Activated naive CD8-positive, alpha-beta T cell treated with anti-CD3 and anti-CD28 coated beads, Interleukin-2, amount 50 U/mL, for 24 hours (primary cell): ENCODE measurements at regions not wholly inside any gene's neighbourhood (a gene's known extent, or its start where the extent isn't known, plus 50 kb on each side); places are given as distances from the start of the nearest gene placed in this dataset.

Experiments
- ATAC-seq: fragments of 150-1000 bp; cut with Tn5 transposase; one replicate; pipeline ENCODE4 v1.10.0; 2021
- DNase-seq: peaks from one replicate; pipeline ENCODE4 v3.0.0; 2021
- H3K27ac Mint-ChIP-seq: one replicate; pipeline ENCODE4 v1.8.0; 2021; ENCODE audit warnings: mild to moderate bottlenecking, mixed read lengths
- H3K27me3 Mint-ChIP-seq: one replicate; pipeline ENCODE4 v1.8.0; 2021; ENCODE audit warnings: mixed read lengths
- H3K36me3 Mint-ChIP-seq: one replicate; pipeline ENCODE4 v1.8.0; 2021; ENCODE audit warnings: low read depth, mixed read lengths
- H3K4me1 Mint-ChIP-seq: one replicate; pipeline ENCODE4 v1.8.0; 2021; ENCODE audit warnings: mixed read lengths
- H3K4me3 Mint-ChIP-seq: one replicate; pipeline ENCODE4 v1.8.0; 2021; ENCODE audit warnings: mild to moderate bottlenecking, moderate library complexity, mixed read lengths
- H3K9me3 Mint-ChIP-seq: one replicate; pipeline ENCODE4 v1.8.0; 2021; ENCODE audit warnings: mixed read lengths

- no peaks in the 10 kb centered on the region for H3K27me3 Mint-ChIP-seq
Observed at GRCh38 chr4:111982089-111982488, 163.2 kb upstream of the FAM241A start.

DNA sequence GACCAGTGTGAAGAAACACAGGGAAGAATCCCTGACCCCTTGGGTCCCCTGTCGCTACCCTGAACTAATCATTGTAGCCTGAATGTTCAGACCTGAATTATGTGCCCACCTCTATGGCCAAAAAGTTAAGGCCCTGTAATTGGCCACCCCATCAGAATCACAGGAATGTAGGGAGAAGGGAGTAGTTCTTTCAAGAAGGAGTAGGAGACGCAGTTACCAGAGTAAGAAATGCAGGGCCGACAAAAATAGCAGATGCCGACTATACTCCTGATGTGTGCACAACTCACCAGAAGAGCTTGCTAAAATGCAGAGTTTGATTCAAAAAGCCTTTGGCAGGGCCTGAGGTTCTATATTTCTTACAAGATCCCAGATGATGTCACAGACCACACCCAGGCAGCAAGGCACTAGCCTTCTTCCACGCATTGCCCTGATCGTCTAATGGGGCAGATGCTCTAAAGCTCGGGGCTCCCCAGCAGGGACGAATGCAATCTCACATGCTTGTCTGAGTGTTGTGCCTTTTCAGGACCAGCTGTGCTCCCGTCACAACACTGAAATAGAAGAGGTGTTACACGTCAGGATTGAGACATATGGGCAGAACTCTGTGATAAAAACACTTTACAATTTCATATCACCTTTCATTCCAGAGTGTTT, 161.0 kb upstream of the FAM241A start:
- no peaks in the 10 kb centered on the region for H3K27me3 Mint-ChIP-seq
- ATAC-seq: no peak

More at GRCh38 chr4:111982089-111982488, 163.2 kb upstream of the FAM241A start:
- DNase-seq (no peak), ATAC-seq (no peak)
- Mint-ChIP-seq H3K4me1 (no peaks in the 10 kb centered on the region), H3K4me3 (no peak overlapping the region), H3K27ac (no peak overlapping the region), H3K36me3 (no peaks in the 10 kb centered on the region), H3K9me3 (no peaks in the 10 kb centered on the region)

GRCh38 chr4:111985426-111985825, 159.8 kb upstream of the FAM241A start:
- no peak for ATAC-seq
- DNase-seq: no peak
- no peaks in the 10 kb centered on the region for H3K9me3 Mint-ChIP-seq
- no peaks in the 10 kb centered on the region for H3K36me3 Mint-ChIP-seq
- H3K4me3 Mint-ChIP-seq: no peak overlapping the region
- no peaks in the 10 kb centered on the region for H3K27me3 Mint-ChIP-seq
- H3K4me1 Mint-ChIP-seq: no peaks in the 10 kb centered on the region
- H3K27ac Mint-ChIP-seq: no peak overlapping the region

More for the DNA sequence above, 161.0 kb upstream of the FAM241A start:
- no peak overlapping the region for H3K4me3 Mint-ChIP-seq
- DNase-seq: no peak
- no peaks in the 10 kb centered on the region for H3K9me3 Mint-ChIP-seq
- no peaks in the 10 kb centered on the region for H3K36me3 Mint-ChIP-seq
- H3K4me1 Mint-ChIP-seq: no peaks in the 10 kb centered on the region
- H3K27ac Mint-ChIP-seq: no peak overlapping the region

DNA sequence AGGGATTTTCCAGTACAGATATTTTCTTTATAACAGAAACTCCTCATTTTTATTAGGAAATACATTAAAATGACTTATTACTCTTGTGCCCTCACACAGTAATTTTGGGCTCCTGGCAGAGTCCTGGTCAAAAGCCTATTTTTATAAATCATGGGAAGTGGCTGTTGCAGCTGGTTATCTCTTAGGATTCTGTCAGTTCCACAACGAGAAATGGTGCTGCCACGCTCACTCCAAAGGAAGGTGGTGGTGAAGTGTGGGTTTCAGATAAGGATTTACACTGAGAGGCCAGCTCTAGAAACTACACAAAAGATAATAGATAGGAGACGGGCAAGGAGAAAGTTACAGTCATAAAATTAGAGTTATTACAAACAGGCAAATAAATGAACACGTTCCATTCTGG, 159.2 kb upstream of the FAM241A start:
- Mint-ChIP-seq H3K4me3 (no peak overlapping the region), H3K36me3 (no peaks in the 10 kb centered on the region), H3K4me1 (peaks cover 2% of the 10 kb centered on the region), H3K9me3 (no peaks in the 10 kb centered on the region), H3K27ac (no peak overlapping the region), H3K27me3 (no peaks in the 10 kb centered on the region)
- no peak for ATAC-seq
- DNase-seq: no peak

DNA sequence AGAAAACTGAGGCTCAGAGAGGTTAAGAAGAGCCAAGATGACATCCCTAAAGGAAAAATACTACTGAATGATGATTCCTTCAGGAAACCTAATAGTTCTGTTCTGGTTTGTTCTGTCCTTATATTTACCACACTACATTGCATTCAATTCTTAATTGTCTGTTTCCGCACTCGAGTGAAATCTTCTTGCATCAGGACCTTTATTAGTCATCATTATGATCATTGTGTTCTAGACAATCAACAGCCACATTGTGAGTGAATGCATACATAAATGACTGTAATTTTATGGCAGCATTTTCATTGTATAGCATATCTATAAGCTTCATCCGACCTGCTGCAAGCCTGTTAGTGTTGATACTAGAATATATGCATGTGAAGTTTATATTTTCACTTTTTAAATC, 156.7 kb upstream of the FAM241A start:
- peaks cover 7% of the 10 kb centered on the region for H3K4me1 Mint-ChIP-seq
- H3K27me3 Mint-ChIP-seq: peaks cover 6% of the 10 kb centered on the region
- DNase-seq (no peak), ATAC-seq (no peak)
- H3K36me3 Mint-ChIP-seq: no peaks in the 10 kb centered on the region
- H3K4me3 Mint-ChIP-seq: no peak overlapping the region
- no peak overlapping the region for H3K27ac Mint-ChIP-seq
- no peaks in the 10 kb centered on the region for H3K9me3 Mint-ChIP-seq

DNA sequence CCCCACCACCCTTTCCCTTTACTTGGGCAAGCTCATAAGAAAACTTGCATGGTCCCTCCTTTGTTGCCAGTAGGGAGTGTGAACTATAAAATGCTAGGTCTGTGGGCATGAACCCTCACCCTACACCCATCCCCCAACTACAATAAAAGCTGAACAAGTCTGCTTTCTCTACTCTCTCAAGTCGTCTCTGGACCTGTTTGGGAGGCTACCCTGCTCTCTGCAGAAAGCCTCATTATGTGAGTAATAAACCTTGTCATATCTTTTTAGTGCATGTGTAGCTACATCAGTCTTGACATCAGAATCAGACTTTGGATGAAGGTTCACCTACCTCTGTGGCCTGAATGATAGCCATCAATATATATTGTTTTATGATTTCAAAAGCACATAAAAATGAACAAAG, 155.4 kb upstream of the FAM241A start:
- no peak overlapping the region for H3K4me3 Mint-ChIP-seq

DNA sequence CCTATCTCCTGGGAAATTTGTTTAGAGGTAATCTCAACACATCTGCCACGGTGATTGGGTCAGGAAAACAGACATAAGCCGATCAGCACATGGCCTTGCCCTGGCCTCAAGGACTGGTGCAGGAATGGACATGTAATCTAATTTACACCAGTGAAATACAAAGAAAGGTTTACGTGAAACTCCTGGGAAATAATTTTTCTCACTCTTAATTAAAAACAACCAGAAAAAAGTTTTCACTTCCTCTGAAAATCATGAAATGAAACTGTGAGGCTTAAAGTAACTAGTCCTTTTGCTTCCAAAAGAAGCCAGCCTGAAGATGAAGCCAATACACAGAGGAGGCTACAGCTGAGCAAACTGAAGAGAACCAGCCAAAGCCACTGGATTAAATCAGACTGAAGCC, 154.1 kb upstream of the FAM241A start:
- Mint-ChIP-seq H3K4me1 (peaks cover 7% of the 10 kb centered on the region), H3K27me3 (peaks cover 6% of the 10 kb centered on the region), H3K36me3 (no peaks in the 10 kb centered on the region), H3K27ac (no peak overlapping the region), H3K9me3 (no peaks in the 10 kb centered on the region), H3K4me3 (no peak overlapping the region)
- DNase-seq (no peak), ATAC-seq (no peak)

More for the DNA sequence above, 155.4 kb upstream of the FAM241A start:
- H3K36me3 Mint-ChIP-seq: no peaks in the 10 kb centered on the region
- H3K4me1 Mint-ChIP-seq: peaks cover 7% of the 10 kb centered on the region
- DNase-seq (no peak), ATAC-seq (no peak)
- peaks cover 6% of the 10 kb centered on the region for H3K27me3 Mint-ChIP-seq
- H3K9me3 Mint-ChIP-seq: no peaks in the 10 kb centered on the region
- H3K27ac Mint-ChIP-seq: no peak overlapping the region

DNA sequence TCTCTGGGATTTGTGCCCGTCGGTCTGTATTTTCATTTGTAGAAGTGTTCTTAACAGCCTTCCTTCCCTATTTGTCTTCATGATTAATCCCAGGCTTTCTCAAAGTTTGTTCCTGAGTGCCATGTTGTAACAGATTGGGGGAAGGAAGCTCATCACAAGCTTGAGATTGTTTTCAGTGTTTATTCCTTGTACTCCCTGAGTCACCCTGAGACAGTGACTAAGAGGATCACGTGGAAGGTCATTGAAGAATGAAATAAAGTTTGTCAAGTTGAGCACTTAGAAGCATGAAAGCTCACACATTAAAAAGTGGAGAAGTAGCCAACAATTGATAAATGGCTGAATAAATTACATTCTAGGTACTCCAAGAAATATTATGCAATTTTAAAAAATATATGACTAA, 153.5 kb upstream of the FAM241A start:
- no peak overlapping the region for H3K27ac Mint-ChIP-seq

GRCh38 chr4:111992351-111993168, 152.7 kb upstream of the FAM241A start:
- no peak overlapping the region for H3K27ac Mint-ChIP-seq
- ATAC-seq: no peak
- peaks cover 7% of the 10 kb centered on the region for H3K4me1 Mint-ChIP-seq
- no peak for DNase-seq
- H3K27me3 Mint-ChIP-seq: peaks cover 6% of the 10 kb centered on the region
- no peaks in the 10 kb centered on the region for H3K36me3 Mint-ChIP-seq
- H3K9me3 Mint-ChIP-seq: no peaks in the 10 kb centered on the region
- no peak overlapping the region for H3K4me3 Mint-ChIP-seq

More for the DNA sequence above, 153.5 kb upstream of the FAM241A start:
- Mint-ChIP-seq H3K4me1 (peaks cover 7% of the 10 kb centered on the region), H3K4me3 (no peak overlapping the region), H3K27me3 (peaks cover 6% of the 10 kb centered on the region), H3K9me3 (no peaks in the 10 kb centered on the region), H3K36me3 (no peaks in the 10 kb centered on the region)
- ATAC-seq (no peak), DNase-seq (no peak)

DNA sequence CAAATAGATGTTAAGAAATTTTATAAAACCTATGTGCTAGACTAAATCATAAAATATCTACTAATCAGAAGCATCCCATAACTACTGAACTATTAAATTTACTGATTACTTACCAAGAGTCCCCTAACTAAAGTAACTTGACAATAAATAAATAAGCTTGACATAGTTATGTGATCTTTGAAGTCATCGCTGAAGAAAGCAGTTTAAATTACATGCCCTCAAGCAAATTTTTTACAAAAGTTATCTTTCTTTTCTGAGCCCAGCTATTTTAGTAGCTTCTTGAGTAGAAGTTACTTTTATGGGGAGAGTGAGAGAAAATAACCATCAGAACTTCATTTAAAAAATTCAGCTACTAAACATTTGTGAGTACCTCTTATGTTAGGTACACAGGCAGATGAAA, 150.9 kb upstream of the FAM241A start:
- Mint-ChIP-seq H3K4me3 (no peak overlapping the region), H3K4me1 (peaks cover 7% of the 10 kb centered on the region), H3K9me3 (no peaks in the 10 kb centered on the region), H3K27ac (no peak overlapping the region), H3K36me3 (no peaks in the 10 kb centered on the region), H3K27me3 (peaks cover 9% of the 10 kb centered on the region)
- no peak for ATAC-seq
- no peak for DNase-seq

GRCh38 chr4:111997785-111998184, 147.5 kb upstream of the FAM241A start:
- DNase-seq (no peak), ATAC-seq (no peak)
- no peaks in the 10 kb centered on the region for H3K4me1 Mint-ChIP-seq
- H3K9me3 Mint-ChIP-seq: no peaks in the 10 kb centered on the region
- no peak overlapping the region for H3K27ac Mint-ChIP-seq
- H3K36me3 Mint-ChIP-seq: no peaks in the 10 kb centered on the region
- peaks cover 9% of the 10 kb centered on the region for H3K27me3 Mint-ChIP-seq
- no peak overlapping the region for H3K4me3 Mint-ChIP-seq

DNA sequence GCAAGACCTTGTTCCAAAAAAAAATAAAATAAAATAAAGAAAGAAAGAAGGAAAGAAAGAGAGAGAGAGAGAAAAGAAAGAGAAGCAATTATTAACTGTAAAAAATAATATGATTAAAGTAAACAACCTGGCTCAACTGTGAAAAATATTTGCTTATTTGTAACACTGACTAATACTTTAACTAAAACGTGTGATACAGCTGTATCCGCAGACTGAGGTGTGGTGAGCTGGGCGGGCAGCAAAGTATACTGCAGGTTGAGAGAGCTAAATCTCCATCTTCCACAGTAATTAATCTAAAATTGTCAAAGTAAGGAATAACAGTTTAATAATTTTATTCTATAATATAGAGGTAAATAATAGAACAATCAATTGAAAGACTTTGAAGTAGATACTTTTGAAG, 145.5 kb upstream of the FAM241A start:
- Mint-ChIP-seq H3K27me3 (peaks cover 8% of the 10 kb centered on the region), H3K4me1 (no peaks in the 10 kb centered on the region), H3K36me3 (no peaks in the 10 kb centered on the region), H3K9me3 (no peaks in the 10 kb centered on the region), H3K27ac (no peak overlapping the region), H3K4me3 (no peak overlapping the region)
- no peak for ATAC-seq
- no peak for DNase-seq

GRCh38 chr4:112001041-112001440, 144.2 kb upstream of the FAM241A start:
- H3K27me3 Mint-ChIP-seq: peaks cover 10% of the 10 kb centered on the region
- no peaks in the 10 kb centered on the region for H3K4me1 Mint-ChIP-seq

GRCh38 chr4:112002248-112002661, 143.0 kb upstream of the FAM241A start:
- H3K9me3 Mint-ChIP-seq: no peaks in the 10 kb centered on the region
- H3K36me3 Mint-ChIP-seq: no peaks in the 10 kb centered on the region
- H3K27ac Mint-ChIP-seq: no peak overlapping the region
- DNase-seq: no peak
- H3K27me3 Mint-ChIP-seq: peaks cover 10% of the 10 kb centered on the region
- no peak overlapping the region for H3K4me3 Mint-ChIP-seq
- H3K4me1 Mint-ChIP-seq: no peaks in the 10 kb centered on the region
- ATAC-seq: no peak

More at GRCh38 chr4:112001041-112001440, 144.2 kb upstream of the FAM241A start:
- Mint-ChIP-seq H3K27ac (no peak overlapping the region), H3K9me3 (no peaks in the 10 kb centered on the region), H3K36me3 (no peaks in the 10 kb centered on the region), H3K4me3 (no peak overlapping the region)
- no peak for ATAC-seq
- no peak for DNase-seq

GRCh38 chr4:112003231-112003907, 141.9 kb upstream of the FAM241A start:
- peaks cover 10% of the 10 kb centered on the region for H3K27me3 Mint-ChIP-seq
- H3K4me1 Mint-ChIP-seq: no peaks in the 10 kb centered on the region
- H3K36me3 Mint-ChIP-seq: no peaks in the 10 kb centered on the region
- H3K9me3 Mint-ChIP-seq: no peaks in the 10 kb centered on the region
- DNase-seq (no peak), ATAC-seq (no peak)
- H3K4me3 Mint-ChIP-seq: no peak overlapping the region
- H3K27ac Mint-ChIP-seq: no peak overlapping the region
